GM10266 (cell line): ENCODE measurements at regions not wholly inside any gene's neighbourhood (a gene's known extent, or its start where the extent isn't known, plus 50 kb on each side); places are given as distances from the start of the nearest gene placed in this dataset.

Experiments used
- DNase-seq: peaks from one replicate; pipeline ENCODE4 v3.0.0; 2012; ENCODE audit errors: extremely low spot score
- CTCF ChIP-seq: IDR thresholded peaks from 2 replicates; pipeline ENCODE4 v1.5.1; 2012; ENCODE audit warnings: mild to moderate bottlenecking, low read depth; ENCODE audit not compliant: control insufficient read depth, insufficient read depth; ENCODE audit errors: missing control alignments

- no peak for TF ChIP-seq CTCF
- DNase-seq, result no peak
Observed at GRCh38 chr3:18745472-18745871, 320.3 kb upstream of the SATB1 start.

DNA sequence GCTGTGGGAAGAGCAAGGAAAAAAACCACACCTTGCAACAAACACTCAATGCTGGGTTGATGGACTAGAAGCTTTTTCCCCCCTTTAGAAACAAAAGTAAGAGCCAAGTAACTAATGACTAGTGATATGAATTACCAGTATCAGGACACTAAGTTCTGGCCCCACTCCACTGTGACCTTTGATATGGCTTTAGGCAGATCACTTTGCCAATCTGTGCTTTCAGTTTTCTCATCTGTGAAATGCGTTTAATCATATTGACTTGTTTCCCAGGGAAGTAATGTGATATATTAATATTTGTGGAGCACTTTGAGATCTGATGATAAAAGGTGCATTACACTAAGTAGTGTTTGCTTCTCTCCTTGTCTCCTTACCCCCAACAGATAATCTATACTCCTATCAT, 319.3 kb upstream of the SATB1 start:
- no peak for TF ChIP-seq CTCF
- no peak for DNase-seq

DNA sequence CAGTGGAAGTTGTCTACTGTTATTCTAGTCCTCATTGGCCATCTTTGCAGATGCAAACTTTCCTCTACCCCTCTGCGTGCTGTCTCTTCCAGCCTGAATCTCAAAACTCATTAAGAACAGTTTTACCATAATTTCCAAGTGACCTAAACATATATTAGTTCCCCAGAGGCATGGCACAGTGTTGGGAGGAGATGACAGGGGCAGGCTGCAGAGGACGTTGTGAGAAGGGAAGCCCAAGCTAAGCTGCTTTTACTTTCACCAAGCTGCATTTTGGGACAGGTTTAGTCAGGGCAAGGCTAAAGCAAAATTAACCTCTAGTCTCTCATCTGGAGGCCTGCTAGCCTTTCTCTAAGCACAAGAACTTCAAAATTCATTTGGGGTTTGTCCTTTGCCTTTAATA, 318.6 kb upstream of the SATB1 start:
- DNase-seq, result no peak
- TF ChIP-seq CTCF, result no peak

DNA sequence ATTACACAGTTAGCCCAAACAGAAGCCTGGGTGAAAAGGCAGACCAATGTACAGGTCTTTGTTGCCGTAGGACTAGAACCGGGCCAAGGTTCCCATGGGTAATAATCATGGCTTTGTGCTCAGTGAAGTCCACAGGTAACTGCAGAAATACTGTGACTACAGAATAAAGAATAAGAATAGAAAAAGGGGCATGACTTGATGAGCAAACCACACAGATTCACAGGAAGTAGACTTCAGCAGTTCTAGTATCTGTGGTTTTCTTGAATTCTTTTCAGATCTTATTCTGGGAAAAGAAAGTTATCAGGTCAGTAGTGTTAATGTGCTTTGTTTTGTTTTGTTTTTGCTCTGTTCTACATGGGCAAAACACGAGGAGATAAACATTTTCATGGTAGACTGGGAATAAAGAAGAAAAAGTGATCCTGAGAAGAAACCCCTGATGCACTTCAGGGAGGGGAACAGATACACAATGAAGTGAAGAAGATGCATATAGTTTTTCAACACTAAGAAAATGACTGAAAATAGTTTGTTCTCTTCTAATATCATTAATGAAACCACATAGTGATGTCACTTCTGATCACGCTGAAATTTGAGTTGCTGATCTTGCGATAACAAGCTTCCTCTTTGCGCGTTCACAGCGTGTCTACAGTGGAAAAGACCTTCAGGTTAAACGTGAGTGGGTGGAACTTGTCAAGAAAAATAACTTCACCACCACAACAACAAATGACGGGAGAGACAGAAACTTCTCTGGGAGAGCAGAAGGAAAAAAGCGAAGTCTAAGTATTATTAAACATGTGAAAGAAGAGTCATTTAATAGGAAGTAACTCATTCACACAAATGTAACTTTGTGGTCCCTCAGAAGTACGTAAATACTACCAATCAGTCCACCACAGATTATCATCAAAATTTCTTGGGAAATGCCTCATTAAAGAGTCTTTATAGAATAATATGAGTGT, 315.8 kb upstream of the SATB1 start:
- no peak for TF ChIP-seq CTCF
- peak; percentile 14 for DNase-seq

- TF ChIP-seq CTCF, result no peak
- no peak for DNase-seq
Observed at GRCh38 chr3:18739099-18739433, 313.9 kb upstream of the SATB1 start.

GRCh38 chr3:18738393-18739098, 313.4 kb upstream of the SATB1 start:
- TF ChIP-seq CTCF, result no peak
- DNase-seq, result no peak

- TF ChIP-seq CTCF, result no peak
- no peak for DNase-seq
Observed at GRCh38 chr3:18735005-18735404, 309.9 kb upstream of the SATB1 start.
